Myocyte (in vitro differentiated cells): ENCODE measurements at regions not wholly inside any gene's neighbourhood (a gene's known extent, or its start where the extent isn't known, plus 50 kb on each side); places are given as distances from the start of the nearest gene placed in this dataset.

Experiments used
- DNase-seq: peaks from one replicate; pipeline ENCODE4 v3.0.0-alpha.2; 2012; ENCODE audit warnings: low read depth

GRCh38 chr5:125199968-125200865 lies 453.8 kb upstream of the ZNF608 start:
- no peak for DNase-seq

DNA sequence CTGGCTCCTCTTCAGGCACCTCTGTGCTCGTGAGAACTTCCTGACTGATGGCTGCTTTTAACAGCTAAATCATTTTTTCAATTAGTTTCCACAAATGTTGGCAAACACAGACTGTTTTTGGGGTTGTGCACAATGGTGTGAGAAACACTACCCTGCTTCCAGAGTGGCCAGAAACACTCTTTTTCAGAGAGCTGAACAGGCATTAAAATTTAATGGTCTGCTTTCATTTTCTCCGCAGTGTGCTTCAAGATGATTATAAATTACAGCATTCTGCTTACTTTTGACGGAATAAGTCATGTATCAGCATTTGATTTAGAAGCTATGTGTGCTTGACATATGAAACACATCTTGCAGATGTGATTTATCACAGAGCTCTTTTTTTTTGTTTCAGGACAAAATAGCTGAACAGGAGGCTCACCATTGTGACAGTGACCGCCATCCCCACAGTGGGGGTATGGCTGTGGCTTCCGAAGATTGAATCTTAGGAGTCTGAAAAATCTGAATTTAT lies 454.5 kb upstream of the ZNF608 start:
- no peak for DNase-seq

DNA sequence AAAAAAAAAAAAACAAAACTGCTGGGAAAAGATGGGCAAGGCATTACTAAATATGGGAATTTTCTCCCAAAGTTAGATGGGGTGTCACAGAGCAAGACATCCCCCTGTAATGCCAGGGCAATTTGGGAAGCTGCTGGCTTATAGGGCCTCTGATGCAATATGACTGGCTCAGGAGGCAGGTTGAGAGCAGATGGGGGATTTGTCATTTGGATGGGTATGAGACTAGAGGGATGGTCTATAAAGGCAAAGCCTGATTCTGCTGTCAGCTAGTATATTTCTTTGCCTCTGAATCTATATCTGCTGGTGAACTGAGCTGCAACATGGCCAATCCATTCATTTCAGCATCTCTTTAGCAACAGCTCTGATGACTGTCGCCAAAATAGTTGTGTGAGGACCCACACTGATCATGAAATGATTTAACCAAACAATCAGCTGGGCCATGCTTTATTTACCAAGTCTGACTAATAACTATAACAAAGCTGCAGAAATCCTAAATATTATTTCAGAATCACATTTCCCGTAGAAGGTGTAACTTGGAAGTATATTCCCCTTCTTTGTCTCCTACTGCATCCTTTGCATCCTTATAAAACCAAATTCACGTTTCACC lies 455.1 kb upstream of the ZNF608 start:
- no peak for DNase-seq

DNA sequence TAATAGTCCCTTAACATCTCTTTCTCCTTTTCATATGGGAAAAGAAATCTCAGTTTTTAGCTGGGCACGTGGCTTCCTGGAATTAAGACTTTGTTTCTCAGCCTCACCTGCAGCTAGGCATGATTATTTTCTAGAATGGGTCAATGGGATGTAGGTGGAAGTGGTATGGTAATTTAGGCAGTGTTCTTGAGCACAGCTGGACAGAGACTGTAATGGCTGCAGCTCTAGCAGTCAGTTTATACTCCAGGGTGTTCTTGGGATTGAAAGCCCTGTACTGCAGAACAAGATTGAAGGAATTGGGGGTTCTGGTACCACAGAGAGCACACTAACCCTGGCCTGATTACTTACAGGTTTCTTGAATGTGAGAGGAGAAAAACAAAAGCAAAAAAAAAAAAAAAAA lies 455.9 kb upstream of the ZNF608 start:
- no peak for DNase-seq

DNA sequence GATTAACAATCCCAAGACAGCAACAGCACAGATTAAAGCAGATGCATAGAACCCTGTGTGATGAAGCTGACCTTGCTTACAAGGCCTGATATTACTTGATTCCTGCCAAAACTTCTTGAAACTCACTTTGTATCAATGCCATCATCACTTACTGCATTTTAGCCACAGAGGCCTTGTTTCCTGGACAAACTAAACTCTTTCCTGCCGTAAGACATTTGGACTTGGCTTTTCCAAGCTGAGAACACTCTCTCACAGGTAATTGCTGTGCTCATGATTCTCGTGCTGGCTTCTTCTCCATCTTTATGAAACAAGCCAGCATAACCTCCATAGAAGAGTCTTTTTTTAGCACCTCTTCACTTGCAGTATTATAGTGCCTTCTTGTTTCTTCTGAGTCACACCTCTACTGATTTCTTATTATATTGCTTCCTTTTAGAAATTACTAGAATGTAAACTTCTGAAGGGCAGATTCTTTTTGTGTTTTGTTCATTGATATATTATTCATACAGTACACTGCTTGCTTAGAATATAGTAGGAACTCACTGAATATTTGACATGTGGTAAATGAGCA lies 456.5 kb upstream of the ZNF608 start:
- DNase-seq, result no peak

DNA sequence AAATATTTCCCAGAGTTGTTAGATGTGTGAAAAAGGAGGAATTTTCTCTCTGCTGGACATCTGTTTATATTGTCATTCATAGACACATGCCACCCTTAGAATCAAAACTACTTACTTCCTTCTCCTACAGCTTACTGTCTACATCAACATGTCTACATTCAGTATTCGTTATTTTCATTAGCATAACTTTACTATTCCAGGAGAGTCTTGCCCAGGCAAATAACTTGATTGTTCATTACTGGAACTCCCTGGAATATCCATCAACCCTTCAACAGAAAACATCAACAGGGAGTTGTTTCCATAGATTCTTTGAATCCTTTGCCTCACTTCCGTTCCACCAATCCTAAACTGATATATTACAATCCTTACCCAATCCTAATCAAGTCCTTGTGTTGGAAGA lies 457.5 kb upstream of the ZNF608 start:
- no peak for DNase-seq

DNA sequence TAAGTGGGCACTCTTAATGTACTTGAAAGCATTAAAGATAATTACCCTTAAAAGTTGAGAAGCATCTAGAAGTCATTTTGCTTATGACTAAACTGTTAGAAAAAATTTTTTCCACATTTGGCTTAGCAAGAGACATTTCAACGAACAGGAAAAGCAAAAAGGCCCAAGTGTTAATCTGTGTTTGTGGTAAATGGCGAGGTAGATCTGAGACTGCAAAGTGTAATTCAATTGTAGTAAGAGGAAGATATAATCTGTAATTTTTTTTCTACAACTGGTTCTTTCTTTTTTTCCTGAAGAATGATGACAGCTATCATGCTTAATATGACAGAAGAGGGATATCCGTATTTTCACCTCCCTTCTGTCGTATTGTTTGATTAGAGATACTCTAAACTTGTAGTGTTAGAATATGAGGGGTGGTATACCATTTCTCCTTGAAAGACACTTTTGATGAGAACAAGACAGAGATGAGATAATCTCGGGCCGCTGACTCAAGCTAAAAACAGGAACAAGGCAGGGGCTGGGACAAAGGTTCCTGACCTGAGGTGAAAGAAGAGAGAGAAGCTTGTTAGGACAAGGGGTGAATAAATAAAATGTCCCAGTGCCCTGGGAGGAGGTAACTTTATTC lies 459.3 kb upstream of the ZNF608 start:
- DNase-seq, result no peak

DNA sequence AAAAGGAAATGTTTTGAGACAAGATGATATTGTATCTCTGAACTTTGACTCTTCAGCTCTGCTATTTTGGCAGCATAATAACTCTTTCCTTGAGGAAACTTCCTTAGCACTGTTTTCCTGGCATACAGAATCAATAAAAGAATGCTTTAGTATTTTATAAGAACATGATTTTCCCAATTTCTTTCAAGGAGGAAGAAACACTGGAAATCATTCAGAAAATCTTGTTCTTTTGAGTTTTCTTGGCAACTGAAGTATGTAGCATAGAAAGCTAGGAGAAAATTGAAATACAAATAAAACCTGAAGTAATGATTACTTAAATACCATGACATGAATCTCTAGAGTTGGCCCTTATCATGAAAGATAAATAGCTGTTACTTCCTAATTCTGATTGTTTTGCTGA lies 461.4 kb upstream of the ZNF608 start:
- no peak for DNase-seq

DNA sequence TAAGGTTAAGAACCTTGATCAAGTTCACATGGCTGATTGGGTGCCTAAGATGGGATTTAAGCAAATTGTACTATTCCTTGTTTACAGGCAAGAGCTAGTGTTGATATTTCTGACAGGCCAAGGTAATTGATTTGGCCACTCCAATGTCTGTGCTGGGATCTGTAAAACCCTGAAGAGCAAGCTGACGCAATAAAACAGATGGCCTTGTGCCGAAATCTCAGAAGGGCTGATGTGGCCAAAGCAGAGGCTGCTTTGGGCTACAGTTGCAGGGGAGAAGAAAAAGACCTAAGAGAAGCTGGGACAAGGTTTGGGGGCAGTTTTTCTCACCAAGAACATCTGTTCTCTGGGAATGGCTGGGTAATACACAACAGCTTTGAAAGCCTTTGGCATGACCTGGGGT lies 463.2 kb upstream of the ZNF608 start:
- peak; percentile 48 for DNase-seq

- DNase-seq, result peak; percentile 55
Observed at GRCh38 chr5:125210242-125210947, 464.0 kb upstream of the ZNF608 start.

GRCh38 chr5:125214080-125214479 lies 467.6 kb upstream of the ZNF608 start:
- no peak for DNase-seq

- no peak for DNase-seq
Observed at GRCh38 chr5:125215593-125215992, 469.2 kb upstream of the ZNF608 start.

GRCh38 chr5:125219710-125220109 lies 473.3 kb upstream of the ZNF608 start:
- no peak for DNase-seq

- DNase-seq, result no peak
Observed at GRCh38 chr5:125220284-125220683, 473.8 kb upstream of the ZNF608 start.

DNA sequence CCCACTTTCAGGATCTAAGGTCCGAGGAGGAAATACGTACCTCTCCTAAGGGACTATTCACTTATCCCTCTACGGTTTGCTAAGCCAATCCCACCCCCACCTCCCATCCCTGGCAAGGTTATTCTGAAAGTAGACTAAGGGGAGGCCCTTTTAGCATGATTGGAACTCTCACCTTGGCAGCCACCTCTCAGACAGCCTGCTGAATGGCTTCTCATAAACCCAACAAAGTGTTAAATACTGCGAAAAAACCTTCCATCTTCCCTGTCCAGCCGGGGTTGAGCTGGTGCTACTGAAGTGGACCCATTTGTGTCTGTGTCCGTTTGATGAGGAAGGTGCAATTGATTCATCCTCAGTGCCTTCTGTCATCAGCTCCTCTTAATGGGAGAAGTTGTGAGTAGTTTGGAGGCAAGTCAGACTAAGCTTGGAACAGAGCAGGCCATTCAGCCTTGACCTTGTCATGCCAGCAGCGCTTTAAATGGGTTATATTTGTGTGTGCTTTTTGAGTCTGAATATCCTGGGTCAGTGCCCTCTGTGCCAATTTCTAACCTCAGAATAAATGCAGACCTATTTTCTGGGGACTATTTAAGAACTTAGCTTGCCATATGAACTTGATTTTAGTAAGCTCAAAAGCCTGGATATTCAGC lies 476.3 kb upstream of the ZNF608 start:
- no peak for DNase-seq

DNA sequence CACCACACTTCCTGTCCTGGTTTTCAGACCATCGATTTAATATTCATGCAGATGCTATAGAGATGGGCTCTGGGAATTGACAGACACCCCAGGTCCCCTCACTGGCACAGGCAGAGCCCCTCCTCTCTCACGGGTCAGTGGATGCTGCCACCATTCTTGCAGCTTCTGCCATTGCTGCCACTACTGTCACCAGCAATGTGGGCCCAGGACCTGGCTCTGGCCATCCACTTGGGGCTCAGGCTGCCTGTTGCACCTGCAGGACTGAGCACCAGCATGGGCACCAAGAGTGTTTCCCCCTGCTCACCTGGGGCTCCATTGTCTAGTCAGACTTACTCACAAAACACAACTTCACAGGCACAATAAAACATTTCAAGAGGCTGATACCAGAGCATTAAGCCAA lies 479.0 kb upstream of the ZNF608 start:
- no peak for DNase-seq

DNA sequence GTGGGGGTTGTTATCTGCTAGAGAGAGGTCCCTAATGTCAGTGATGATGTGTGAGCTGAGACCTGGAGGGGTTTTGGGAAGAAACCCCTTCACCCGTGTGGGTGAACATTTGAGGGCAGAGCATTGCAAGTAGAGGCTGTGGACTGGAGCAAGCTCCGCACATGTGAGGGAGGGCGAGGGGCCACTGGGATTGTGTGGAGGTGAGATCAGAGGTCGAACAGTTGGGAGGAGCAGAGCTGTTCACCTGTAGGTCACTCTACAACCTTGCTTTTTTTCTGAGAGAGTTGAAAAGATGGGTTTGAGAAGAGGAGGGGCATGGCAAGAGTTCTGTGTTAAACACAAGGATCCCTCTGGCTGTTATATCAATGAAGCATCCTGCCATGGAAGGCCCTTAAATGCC lies 480.4 kb upstream of the ZNF608 start:
- DNase-seq, result no peak

- DNase-seq, result peak; percentile 35
Observed at GRCh38 chr5:125227333-125228095, 481.1 kb upstream of the ZNF608 start.

GRCh38 chr5:125228363-125229070 lies 482.1 kb upstream of the ZNF608 start:
- no peak for DNase-seq
